ENCODE measurements at regions not wholly inside any gene's neighbourhood (a gene's known extent, or its start where the extent isn't known, plus 50 kb on each side); places are given as distances from the start of the nearest gene placed in this dataset.
"Not testable (repeated sequence)": the region's sequence is repeated elsewhere in the genome, so short reads cannot be mapped to it uniquely, and the experiment has no call there.

GRCh38 chr6:106807947-106808611, 166.4 kb downstream of the CD24 start:
- no peak overlapping the region for H3K4me3 Mint-ChIP-seq
- Histone ChIP-seq H3K4me3 (no peak overlapping the region), H3K4me1 (ENCODE audit: insufficient read depth) (peaks cover 14% of the 10 kb centered on the region), H3K79me2 (replicated peaks; ENCODE audit: insufficient read depth) (no peaks in the 10 kb centered on the region), H3K27ac (ENCODE audit: low read depth) (no peak overlapping the region), H3K9me2 (ENCODE audit: insufficient read depth) (no peaks in the 10 kb centered on the region), H3K36me3 (ENCODE audit: insufficient read depth) (peaks cover 29% of the 10 kb centered on the region), H4K20me1 (replicated peaks; ENCODE audit: insufficient read depth) (no peaks in the 10 kb centered on the region), H3K4me2 (no peak overlapping the region), H2AFZ (no peak overlapping the region), H3F3A (replicated peaks; ENCODE audit: low read depth) (0 out of 2 replicates have a peak, but pooled peaks cover under 1% of the 10 kb centered on the region), H3K27me3 (ENCODE audit: insufficient read depth) (no peaks in the 10 kb centered on the region)
- peaks cover 83% of the 10 kb centered on the region for H3K9me3 Mint-ChIP-seq
- peak; percentile 50 for DNase-seq (ENCODE audit: low spot score)
- H3K4me1 Mint-ChIP-seq = peaks cover 20% of the 10 kb centered on the region
- 0 out of 2 replicates have a peak overlapping the region, but pooled peaks have one; percentile 58 for H3K27ac Mint-ChIP-seq
- no peak for ATAC-seq
- 0 out of 4 replicates have a peak, but pooled peaks of 1 of the 2 experiments have one; percentile 9 for TF ChIP-seq CTCF (conservative IDR thresholded peaks at IDR 0.05; ENCODE audit: low read depth in 2 of 2)
- TF ChIP-seq NANOG (IDR thresholded peaks at IDR 0.05; ENCODE audit: borderline replicate concordance) = no peak
- H3K27me3 Mint-ChIP-seq (ENCODE audit: insufficient read depth, low read depth, poor library complexity) = peaks cover 4% of the 10 kb centered on the region
- H3K36me3 Mint-ChIP-seq (ENCODE audit: low read depth) = peaks cover 83% of the 10 kb centered on the region

- H4K20me1 ChIP-seq (replicated peaks; ENCODE audit: insufficient read depth); H3K27ac ChIP-seq (ENCODE audit: low read depth); H3F3A ChIP-seq (replicated peaks; ENCODE audit: low read depth); H3K4me2 ChIP-seq; H3K4me3 Mint-ChIP-seq; H3K27ac Mint-ChIP-seq; H3K4me3 ChIP-seq; H3K27me3 ChIP-seq (ENCODE audit: insufficient read depth); ATAC-seq; DNase-seq (ENCODE audit: low spot score); H3K27me3 Mint-ChIP-seq (ENCODE audit: insufficient read depth, low read depth, poor library complexity); H3K9me2 ChIP-seq (ENCODE audit: insufficient read depth); H2AFZ ChIP-seq; H3K79me2 ChIP-seq (replicated peaks; ENCODE audit: insufficient read depth): not testable (repeated sequence)
- Mint-ChIP-seq H3K9me3 (peaks cover 65% of the 10 kb centered on the region), H3K4me1 (peaks cover 35% of the 10 kb centered on the region), H3K36me3 (ENCODE audit: low read depth) (peaks cover 65% of the 10 kb centered on the region)
- Histone ChIP-seq H3K36me3 (ENCODE audit: insufficient read depth) (peaks cover 25% of the 10 kb centered on the region), H3K4me1 (ENCODE audit: insufficient read depth) (peaks cover 19% of the 10 kb centered on the region)
Measured at GRCh38 chr6:106806253-106806652, 168.3 kb downstream of the CD24 start.

GRCh38 chr6:106805771-106806170, 168.8 kb downstream of the CD24 start:
- no peak for ATAC-seq
- DNase-seq (ENCODE audit: low spot score) = no peak
- peaks cover 60% of the 10 kb centered on the region for H3K9me3 Mint-ChIP-seq

More at GRCh38 chr6:106805771-106806170, 168.8 kb downstream of the CD24 start:
- Histone ChIP-seq H3K27ac (ENCODE audit: low read depth) (no peak overlapping the region), H3K79me2 (replicated peaks; ENCODE audit: insufficient read depth) (no peaks in the 10 kb centered on the region), H2AFZ (no peak overlapping the region), H3K4me2 (no peak overlapping the region), H3K27me3 (ENCODE audit: insufficient read depth) (no peaks in the 10 kb centered on the region), H3F3A (replicated peaks; ENCODE audit: low read depth) (0 out of 2 replicates have a peak, but pooled peaks cover 2% of the 10 kb centered on the region), H4K20me1 (replicated peaks; ENCODE audit: insufficient read depth) (no peaks in the 10 kb centered on the region), H3K36me3 (ENCODE audit: insufficient read depth) (peaks cover 20% of the 10 kb centered on the region), H3K4me1 (ENCODE audit: insufficient read depth) (peaks cover 24% of the 10 kb centered on the region), H3K9me2 (ENCODE audit: insufficient read depth) (no peaks in the 10 kb centered on the region), H3K4me3 (no peak overlapping the region)
- Mint-ChIP-seq H3K4me3 (no peak overlapping the region), H3K27me3 (ENCODE audit: insufficient read depth, low read depth, poor library complexity) (peaks cover 8% of the 10 kb centered on the region), H3K36me3 (ENCODE audit: low read depth) (peaks cover 60% of the 10 kb centered on the region), H3K27ac (no peak overlapping the region), H3K4me1 (peaks cover 39% of the 10 kb centered on the region)
- TF ChIP-seq REST (IDR thresholded peaks at IDR 0.05; ENCODE audit: unreplicated experiment) (no peak), EZH2 (IDR thresholded peaks at IDR 0.05; ENCODE audit: low read depth, unreplicated experiment) (no peak), ZNF114 (CRISPR knock-in tag; IDR thresholded peaks at IDR 0.05) (no peak)

Measured in GM23338 (cell line).